BE2C (cell line): ENCODE measurements at regions not wholly inside any gene's neighbourhood (a gene's known extent, or its start where the extent isn't known, plus 50 kb on each side); places are given as distances from the start of the nearest gene placed in this dataset.

ENCODE experiments used
- DNase-seq: peaks from one replicate; pipeline ENCODE4 v3.0.0-alpha.2; 2020
- H3K27me3 ChIP-seq: fragments of 250-450 bp; sonication (Bioruptor Pico); 2 replicates; pipeline ENCODE4 v1.5.1; 2020; ENCODE audit warnings: mild to moderate bottlenecking
- H3K36me3 ChIP-seq: fragments of 250-450 bp; sonication (Bioruptor Pico); 2 replicates; pipeline ENCODE4 v1.5.1; 2020; ENCODE audit warnings: mild to moderate bottlenecking
- H3K4me1 ChIP-seq: fragments of 250-450 bp; sonication (Bioruptor Pico); 2 replicates; pipeline ENCODE4 v1.5.1; 2020
- H3K4me3 ChIP-seq: 2 replicates; pipeline ENCODE4 v1.5.1; 2011; ENCODE audit warnings: low read depth, low read length
- H3K9me3 ChIP-seq: fragments of 250-450 bp; sonication (Bioruptor Pico); 2 replicates; pipeline ENCODE4 v1.5.1; 2020
- TF ChIP-seq, protein P1 (sequence below): IDR thresholded peaks from 2 replicates; pipeline ENCODE4 v1.5.1; 2012; ENCODE audit warnings: mild to moderate bottlenecking, low read depth, low read length

DNA sequence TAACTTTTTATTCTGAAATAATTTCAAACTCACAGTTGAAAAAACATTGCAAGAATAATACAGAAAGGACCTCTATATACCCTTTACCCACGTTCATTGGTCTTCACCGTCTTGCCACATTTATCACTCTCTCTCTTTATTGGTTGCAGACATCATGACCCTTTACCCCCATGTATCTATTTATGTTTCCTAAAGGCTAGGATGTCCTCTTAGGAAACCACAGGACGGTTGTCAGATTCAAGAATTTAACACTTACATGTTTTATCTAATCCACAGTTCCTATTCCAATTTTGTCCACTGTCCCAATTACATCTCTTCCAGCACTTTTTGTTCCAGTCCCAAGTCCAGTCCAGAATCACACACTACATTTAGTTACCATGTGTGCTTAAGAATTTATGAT, 67.6 kb upstream of the FGFR2 start:
- DNase-seq: no peak
- no peak overlapping the region for H3K4me3 ChIP-seq
- H3K4me1 ChIP-seq: peaks cover 11% of the 10 kb centered on the region
- no peaks in the 10 kb centered on the region for H3K9me3 ChIP-seq
- H3K36me3 ChIP-seq: no peaks in the 10 kb centered on the region
- TF ChIP-seq, protein P1, sequence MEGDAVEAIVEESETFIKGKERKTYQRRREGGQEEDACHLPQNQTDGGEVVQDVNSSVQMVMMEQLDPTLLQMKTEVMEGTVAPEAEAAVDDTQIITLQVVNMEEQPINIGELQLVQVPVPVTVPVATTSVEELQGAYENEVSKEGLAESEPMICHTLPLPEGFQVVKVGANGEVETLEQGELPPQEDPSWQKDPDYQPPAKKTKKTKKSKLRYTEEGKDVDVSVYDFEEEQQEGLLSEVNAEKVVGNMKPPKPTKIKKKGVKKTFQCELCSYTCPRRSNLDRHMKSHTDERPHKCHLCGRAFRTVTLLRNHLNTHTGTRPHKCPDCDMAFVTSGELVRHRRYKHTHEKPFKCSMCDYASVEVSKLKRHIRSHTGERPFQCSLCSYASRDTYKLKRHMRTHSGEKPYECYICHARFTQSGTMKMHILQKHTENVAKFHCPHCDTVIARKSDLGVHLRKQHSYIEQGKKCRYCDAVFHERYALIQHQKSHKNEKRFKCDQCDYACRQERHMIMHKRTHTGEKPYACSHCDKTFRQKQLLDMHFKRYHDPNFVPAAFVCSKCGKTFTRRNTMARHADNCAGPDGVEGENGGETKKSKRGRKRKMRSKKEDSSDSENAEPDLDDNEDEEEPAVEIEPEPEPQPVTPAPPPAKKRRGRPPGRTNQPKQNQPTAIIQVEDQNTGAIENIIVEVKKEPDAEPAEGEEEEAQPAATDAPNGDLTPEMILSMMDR: no peak
- no peaks in the 10 kb centered on the region for H3K27me3 ChIP-seq

DNA sequence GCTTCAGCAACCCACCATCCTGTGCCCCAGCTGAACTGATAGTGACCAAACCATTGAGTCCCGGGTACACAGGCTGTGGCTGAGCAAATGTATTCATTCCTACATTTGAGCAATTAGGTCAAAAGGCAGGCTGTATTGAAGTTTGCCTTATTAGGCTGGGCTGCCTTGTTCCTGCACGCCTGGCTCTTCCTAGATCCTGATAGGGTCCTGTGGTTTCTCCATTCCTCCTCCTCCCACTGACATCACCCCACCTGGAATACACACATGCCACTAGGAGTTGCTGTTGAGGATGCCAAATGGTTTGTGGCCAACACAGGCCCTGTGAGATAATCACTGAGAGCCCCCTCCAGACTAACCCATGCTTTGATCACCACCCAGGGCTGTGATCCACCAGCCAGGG, 66.4 kb upstream of the FGFR2 start:
- H3K4me1 ChIP-seq: peaks cover 11% of the 10 kb centered on the region
- no peaks in the 10 kb centered on the region for H3K27me3 ChIP-seq
- no peak for DNase-seq
- no peak overlapping the region for H3K4me3 ChIP-seq
- no peaks in the 10 kb centered on the region for H3K9me3 ChIP-seq
- no peaks in the 10 kb centered on the region for H3K36me3 ChIP-seq
- TF ChIP-seq, protein P1: no peak

DNA sequence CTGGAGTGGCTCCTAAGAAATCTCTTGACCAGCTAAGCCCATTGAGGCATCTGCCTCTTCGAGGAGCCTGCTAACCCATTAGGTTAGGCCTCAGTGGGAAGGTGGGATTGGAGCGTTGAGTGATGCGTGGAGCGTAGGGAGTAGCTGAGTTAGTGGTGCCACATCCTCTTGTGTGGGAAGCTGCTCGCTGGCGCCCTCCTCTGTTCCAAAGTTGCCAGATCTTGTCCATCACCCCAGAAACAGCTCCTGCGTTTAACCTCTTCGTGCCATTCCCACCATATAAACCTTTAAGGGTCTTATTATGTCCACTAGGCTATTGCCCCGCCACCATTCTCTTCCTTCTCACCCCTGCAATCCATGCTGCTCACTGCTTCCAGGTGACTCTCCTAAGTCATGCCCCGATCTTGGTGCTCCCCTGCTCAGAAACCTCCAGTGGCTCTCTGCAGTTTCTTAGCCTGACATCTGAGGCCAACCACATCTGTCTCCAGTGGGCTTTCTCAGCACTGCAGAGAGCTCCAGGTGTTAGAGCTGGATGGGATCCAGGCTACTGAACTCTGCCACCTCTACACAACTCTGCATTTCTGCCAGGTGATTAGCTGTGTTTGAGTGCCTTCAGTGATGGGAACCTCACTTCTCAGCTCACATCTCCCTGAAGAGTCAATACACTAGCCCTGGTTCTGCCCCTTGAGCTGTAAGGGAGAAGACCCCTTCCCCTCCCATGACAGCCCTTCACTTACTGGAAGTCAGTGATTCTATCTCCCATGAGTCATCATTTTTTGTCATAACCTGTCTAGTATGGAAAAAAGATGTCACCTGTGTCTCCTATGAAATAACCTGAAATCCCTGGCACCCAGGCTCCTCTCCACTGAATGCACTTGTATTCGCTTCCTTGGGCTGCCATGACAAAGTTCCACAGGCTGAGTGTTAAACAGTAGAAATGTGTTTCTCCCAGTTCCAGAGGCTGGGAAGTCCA, 65.0 kb upstream of the FGFR2 start:
- Histone ChIP-seq H3K4me3 (no peak overlapping the region), H3K36me3 (no peaks in the 10 kb centered on the region)
- peak; percentile 52 for DNase-seq

DNA sequence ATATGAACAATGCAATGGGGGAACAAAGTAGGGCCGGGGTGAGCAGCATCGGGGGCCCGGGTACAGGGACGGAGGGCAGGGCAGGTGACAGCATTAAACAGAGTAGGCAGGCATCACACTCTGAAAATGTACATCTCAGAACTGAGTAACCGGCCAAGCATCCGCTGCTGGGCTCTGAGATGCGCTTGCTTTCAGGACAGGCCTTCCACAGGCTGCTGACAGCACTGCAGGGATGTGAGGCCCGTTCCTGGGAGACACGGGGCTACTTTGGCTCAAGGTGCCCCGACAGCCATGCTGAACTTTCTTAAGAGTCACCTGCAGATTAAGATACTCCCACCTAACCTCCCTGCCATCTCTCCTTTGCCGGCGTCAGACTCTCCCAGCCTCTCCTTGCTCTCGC, 64.3 kb upstream of the FGFR2 start:
- H3K36me3 ChIP-seq: no peaks in the 10 kb centered on the region
- no peak for DNase-seq
- no peaks in the 10 kb centered on the region for H3K9me3 ChIP-seq
- TF ChIP-seq, protein P1: no peak
- H3K27me3 ChIP-seq: no peaks in the 10 kb centered on the region
- H3K4me1 ChIP-seq: no peaks in the 10 kb centered on the region; the same call in 1 of the 2 replicates
- H3K4me3 ChIP-seq: no peak overlapping the region

More for the DNA sequence above, 65.0 kb upstream of the FGFR2 start:
- Histone ChIP-seq H3K4me1 (peaks cover 5% of the 10 kb centered on the region), H3K27me3 (no peaks in the 10 kb centered on the region), H3K9me3 (no peaks in the 10 kb centered on the region)
- TF ChIP-seq, protein P1: peak; percentile 52

DNA sequence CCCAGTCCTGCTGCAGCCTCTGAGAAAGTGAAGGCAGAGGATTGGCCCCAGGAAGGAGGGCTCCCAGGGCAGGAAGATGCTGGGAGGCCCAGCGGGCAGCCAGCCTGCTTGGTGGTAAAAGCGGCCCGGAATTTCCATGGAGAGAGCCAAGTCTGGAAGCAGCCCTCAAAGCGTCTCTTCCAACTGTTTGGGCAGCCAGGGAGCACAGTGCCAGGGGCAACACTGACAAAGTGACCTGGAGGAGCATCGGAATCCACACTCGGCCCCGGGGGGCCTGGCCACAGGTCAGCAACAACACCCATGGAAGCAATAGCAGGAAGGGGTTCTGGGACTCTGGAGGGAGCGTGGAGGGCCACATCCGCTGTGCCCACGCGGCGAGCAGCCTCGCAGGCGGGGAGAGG, 63.2 kb upstream of the FGFR2 start:
- no peaks in the 10 kb centered on the region for H3K36me3 ChIP-seq
- no peaks in the 10 kb centered on the region; the same call in 1 of the 2 replicates for H3K4me1 ChIP-seq
- TF ChIP-seq, protein P1: no peak
- no peaks in the 10 kb centered on the region for H3K9me3 ChIP-seq
- no peak overlapping the region for H3K4me3 ChIP-seq
- no peaks in the 10 kb centered on the region for H3K27me3 ChIP-seq
- no peak for DNase-seq

DNA sequence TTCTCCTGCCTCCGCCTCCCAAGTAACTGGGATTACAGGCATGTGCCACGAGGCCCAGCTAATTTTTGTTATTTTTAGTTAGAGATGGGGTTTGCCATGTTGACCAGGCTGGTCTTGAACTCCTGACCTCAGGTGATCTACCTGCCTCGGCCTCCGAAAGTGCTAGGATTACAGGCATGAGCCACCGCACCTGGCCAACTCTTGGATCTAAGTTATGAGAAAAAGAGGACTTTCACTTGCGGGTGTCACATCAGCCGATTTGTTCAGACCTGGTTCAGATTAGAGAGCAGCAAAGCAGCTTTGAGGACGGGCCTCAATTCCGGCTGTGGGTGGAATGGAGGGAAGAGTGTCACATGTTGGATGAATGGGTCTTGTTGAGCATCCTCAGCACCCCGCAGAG, 61.0 kb upstream of the FGFR2 start:
- no peak for DNase-seq
- H3K9me3 ChIP-seq: no peaks in the 10 kb centered on the region
- TF ChIP-seq, protein P1: no peak
- H3K36me3 ChIP-seq: no peaks in the 10 kb centered on the region
- H3K27me3 ChIP-seq: no peaks in the 10 kb centered on the region
- H3K4me3 ChIP-seq: no peak overlapping the region
- H3K4me1 ChIP-seq: no peaks in the 10 kb centered on the region; the same call in 1 of the 2 replicates
